ENCODE measurements at regions not wholly inside any gene's neighbourhood (a gene's known extent, or its start where the extent isn't known, plus 50 kb on each side); places are given as distances from the start of the nearest gene placed in this dataset.

DNA sequence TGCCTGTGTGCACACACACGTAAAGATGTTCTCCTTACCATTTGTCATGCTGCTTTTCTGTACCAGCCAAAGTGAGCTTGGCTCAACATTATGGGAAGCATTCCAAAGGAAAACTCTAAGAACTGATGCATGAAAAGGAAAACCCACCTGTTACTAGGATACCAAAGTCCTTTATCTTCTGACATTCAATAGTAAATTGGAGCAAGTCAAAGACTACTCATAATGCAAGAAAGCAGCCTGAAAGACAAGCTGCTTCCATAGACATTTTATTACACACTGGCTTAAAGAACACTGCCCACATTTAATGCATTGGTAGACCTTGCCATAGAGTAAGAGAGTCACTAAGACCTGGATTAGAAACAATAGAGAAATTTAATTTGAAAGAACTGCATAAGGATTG, 159.0 kb downstream of the LRIG3 start:
- H3K4me3 ChIP-seq (ENCODE audit: low read depth, low read length) = no peak overlapping the region
- H2AFZ ChIP-seq (ENCODE audit: low read length, unreplicated experiment) = no peak overlapping the region
- H3K27me3 ChIP-seq (ENCODE audit: insufficient read depth, low read length) = no peaks in the 10 kb centered on the region
- no peak overlapping the region for H3K27ac ChIP-seq (ENCODE audit: low read depth, low read length)
- H3K4me1 ChIP-seq (ENCODE audit: control insufficient read depth, insufficient read depth, low read length, unreplicated experiment) = peaks cover 9% of the 10 kb centered on the region
- no peaks in the 10 kb centered on the region for H3K36me3 ChIP-seq (ENCODE audit: insufficient read depth, low read length)
- H3K79me2 ChIP-seq (ENCODE audit: control insufficient read depth, insufficient read depth, low read length, unreplicated experiment) = no peaks in the 10 kb centered on the region

DNA sequence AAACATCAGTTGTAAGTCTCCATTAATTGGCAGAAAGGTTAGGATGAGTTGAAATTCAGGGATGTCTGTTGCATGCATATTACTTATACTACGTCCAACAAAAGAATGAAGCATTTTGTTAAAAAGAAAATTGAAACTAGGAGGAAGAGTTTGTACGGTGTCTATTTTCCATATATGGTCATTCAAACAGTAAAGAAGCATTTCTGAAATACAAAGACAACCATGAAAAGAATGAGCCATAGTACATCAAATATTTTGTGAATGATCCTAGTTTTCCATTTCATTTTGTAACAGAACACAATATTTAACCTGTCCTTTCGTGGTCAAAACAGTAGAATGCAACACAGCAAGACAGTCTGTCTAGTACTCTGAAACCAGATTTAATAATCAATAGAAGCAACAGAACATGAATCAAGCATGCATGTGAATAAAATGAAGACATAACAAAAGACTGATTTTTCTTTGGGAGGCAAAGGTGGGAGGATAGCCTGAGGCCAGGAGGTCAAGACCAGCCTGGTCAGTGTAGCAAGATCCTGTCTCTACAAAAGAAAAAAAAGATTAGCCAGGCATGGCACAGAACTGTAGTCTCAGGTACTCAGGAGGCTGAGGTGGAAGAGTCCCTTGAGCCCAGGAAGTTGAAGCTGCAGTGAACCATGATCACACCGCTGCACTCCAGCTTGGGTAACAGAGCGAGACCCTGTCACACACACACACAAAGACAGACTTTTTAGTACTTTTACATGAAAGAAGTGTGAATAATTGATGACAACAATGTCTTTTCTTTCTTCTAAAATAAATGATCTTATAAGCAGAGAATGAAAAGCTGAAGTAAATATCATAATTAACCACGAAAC, 156.0 kb downstream of the LRIG3 start:
- Histone ChIP-seq H2AFZ (ENCODE audit: low read length, unreplicated experiment) (no peak overlapping the region), H3K4me3 (ENCODE audit: low read depth, low read length) (no peak overlapping the region), H3K27me3 (ENCODE audit: insufficient read depth, low read length) (no peaks in the 10 kb centered on the region), H3K79me2 (ENCODE audit: control insufficient read depth, insufficient read depth, low read length, unreplicated experiment) (no peaks in the 10 kb centered on the region), H3K4me1 (ENCODE audit: control insufficient read depth, insufficient read depth, low read length, unreplicated experiment) (no peaks in the 10 kb centered on the region), H3K36me3 (ENCODE audit: insufficient read depth, low read length) (no peaks in the 10 kb centered on the region), H3K27ac (ENCODE audit: low read depth, low read length) (no peak overlapping the region)

DNA sequence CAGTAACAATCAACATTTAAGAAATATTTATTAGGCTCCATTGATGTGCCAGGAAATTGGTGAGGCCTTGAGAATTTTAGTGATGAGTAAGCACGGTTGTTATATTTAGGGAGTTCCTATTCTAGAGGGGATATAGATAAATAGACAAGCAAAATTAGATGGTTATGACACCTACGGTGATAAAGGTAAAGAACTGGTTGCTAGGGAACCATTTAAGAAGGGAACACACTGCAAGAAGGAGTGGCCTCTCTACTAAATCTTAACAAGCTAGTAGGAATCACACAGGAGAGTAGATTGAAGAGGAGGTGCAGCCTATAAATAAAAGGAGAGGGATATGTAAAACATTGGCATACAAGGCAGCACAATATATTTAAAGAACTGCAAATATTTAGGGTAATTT, 155.2 kb downstream of the LRIG3 start:
- no peaks in the 10 kb centered on the region for H3K36me3 ChIP-seq (ENCODE audit: insufficient read depth, low read length)
- H3K79me2 ChIP-seq (ENCODE audit: control insufficient read depth, insufficient read depth, low read length, unreplicated experiment) = no peaks in the 10 kb centered on the region
- no peak overlapping the region for H2AFZ ChIP-seq (ENCODE audit: low read length, unreplicated experiment)
- no peak overlapping the region for H3K27ac ChIP-seq (ENCODE audit: low read depth, low read length)
- H3K4me1 ChIP-seq (ENCODE audit: control insufficient read depth, insufficient read depth, low read length, unreplicated experiment) = no peaks in the 10 kb centered on the region
- H3K27me3 ChIP-seq (ENCODE audit: insufficient read depth, low read length) = no peaks in the 10 kb centered on the region
- H3K4me3 ChIP-seq (ENCODE audit: low read depth, low read length) = no peak overlapping the region

DNA sequence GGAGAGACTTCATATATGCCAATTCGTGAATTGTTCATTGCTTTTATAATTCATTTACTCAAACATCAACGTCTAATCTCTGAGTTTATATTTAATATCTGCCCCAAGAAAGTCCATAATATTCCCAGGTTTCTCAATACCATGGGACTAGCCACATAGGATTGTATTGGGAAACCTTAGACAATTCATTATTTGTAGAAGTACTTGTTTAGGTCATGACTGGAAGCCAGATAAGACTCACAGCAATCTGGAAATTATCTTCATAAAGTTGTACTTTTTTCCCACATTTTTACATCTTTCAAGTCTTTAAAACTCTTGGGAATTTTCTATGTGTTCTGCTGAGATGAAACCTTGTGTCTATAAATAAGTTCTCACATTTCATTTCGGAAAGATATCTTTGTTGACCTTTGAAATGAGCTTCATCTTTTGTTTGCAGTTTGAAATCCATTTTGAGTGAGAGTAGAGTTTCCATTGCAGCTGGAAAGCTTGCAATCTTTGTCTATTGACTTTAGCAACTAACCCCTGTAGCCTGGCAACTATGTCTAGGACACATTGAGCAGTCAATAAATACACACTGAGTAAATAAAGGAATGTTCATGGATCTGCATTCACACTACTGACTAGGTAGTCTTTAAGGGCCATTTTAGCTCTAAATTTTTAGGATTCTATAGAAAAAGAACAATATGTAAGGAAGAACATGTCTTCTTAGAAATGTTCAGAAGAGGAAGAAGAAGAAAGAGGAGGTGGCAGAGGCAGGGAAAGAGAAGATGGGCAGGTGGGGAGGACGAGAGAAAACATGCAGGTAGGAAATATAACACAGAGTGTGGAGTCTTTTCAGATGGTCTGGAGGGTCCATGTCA, 154.4 kb downstream of the LRIG3 start:
- H3K36me3 ChIP-seq (ENCODE audit: insufficient read depth, low read length) = no peaks in the 10 kb centered on the region
- H3K27me3 ChIP-seq (ENCODE audit: insufficient read depth, low read length) = no peaks in the 10 kb centered on the region
- H3K27ac ChIP-seq (ENCODE audit: low read depth, low read length) = no peak overlapping the region
- H3K4me3 ChIP-seq (ENCODE audit: low read depth, low read length) = no peak overlapping the region
- no peak overlapping the region for H2AFZ ChIP-seq (ENCODE audit: low read length, unreplicated experiment)
- H3K79me2 ChIP-seq (ENCODE audit: control insufficient read depth, insufficient read depth, low read length, unreplicated experiment) = no peaks in the 10 kb centered on the region
- H3K4me1 ChIP-seq (ENCODE audit: control insufficient read depth, insufficient read depth, low read length, unreplicated experiment) = no peaks in the 10 kb centered on the region

DNA sequence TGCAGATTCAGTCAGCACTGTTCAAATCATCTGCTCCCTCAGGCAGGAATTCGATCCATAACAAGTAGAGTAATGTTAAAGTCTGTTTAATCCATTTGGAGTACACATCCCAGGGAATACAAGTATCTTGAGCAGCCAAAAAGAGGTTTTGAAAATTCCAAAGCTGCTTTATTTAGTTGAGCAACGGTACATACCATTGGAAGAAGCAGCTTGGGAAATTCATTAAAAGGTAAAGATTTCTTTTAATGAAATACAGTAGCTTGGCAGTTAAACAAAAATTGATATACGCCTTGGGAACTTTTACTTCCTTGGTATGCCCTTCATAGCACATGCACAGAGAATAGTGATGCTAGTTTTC, 153.8 kb downstream of the LRIG3 start:
- no peaks in the 10 kb centered on the region for H3K4me1 ChIP-seq (ENCODE audit: control insufficient read depth, insufficient read depth, low read length, unreplicated experiment)
- H3K27ac ChIP-seq (ENCODE audit: low read depth, low read length) = no peak overlapping the region
- no peaks in the 10 kb centered on the region for H3K36me3 ChIP-seq (ENCODE audit: insufficient read depth, low read length)
- H3K4me3 ChIP-seq (ENCODE audit: low read depth, low read length) = no peak overlapping the region
- no peaks in the 10 kb centered on the region for H3K27me3 ChIP-seq (ENCODE audit: insufficient read depth, low read length)
- H2AFZ ChIP-seq (ENCODE audit: low read length, unreplicated experiment) = no peak overlapping the region
- H3K79me2 ChIP-seq (ENCODE audit: control insufficient read depth, insufficient read depth, low read length, unreplicated experiment) = no peaks in the 10 kb centered on the region

DNA sequence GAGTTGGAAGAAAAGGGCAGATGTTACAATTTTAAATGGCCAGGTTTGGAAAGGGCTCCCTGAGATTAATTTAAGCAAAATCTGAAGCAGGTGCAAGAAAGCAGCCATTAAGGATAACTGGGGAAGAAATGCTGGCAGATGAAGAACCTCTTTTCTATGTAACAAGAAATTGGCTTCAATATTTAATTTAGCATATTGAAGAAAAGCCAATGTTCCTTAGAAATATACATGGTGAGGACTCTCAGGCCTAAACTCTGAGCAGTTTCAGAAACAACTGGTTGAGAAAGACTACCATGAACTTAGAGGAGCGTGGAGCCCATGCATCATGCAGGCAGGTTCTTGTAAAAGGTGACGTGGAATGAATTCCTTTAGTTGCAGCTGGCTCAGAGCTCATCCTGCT, 152.8 kb downstream of the LRIG3 start:
- Histone ChIP-seq H2AFZ (ENCODE audit: low read length, unreplicated experiment) (no peak overlapping the region), H3K27ac (ENCODE audit: low read depth, low read length) (no peak overlapping the region), H3K4me1 (ENCODE audit: control insufficient read depth, insufficient read depth, low read length, unreplicated experiment) (no peaks in the 10 kb centered on the region), H3K4me3 (ENCODE audit: low read depth, low read length) (no peak overlapping the region), H3K27me3 (ENCODE audit: insufficient read depth, low read length) (no peaks in the 10 kb centered on the region), H3K36me3 (ENCODE audit: insufficient read depth, low read length) (no peaks in the 10 kb centered on the region), H3K79me2 (ENCODE audit: control insufficient read depth, insufficient read depth, low read length, unreplicated experiment) (no peaks in the 10 kb centered on the region)

DNA sequence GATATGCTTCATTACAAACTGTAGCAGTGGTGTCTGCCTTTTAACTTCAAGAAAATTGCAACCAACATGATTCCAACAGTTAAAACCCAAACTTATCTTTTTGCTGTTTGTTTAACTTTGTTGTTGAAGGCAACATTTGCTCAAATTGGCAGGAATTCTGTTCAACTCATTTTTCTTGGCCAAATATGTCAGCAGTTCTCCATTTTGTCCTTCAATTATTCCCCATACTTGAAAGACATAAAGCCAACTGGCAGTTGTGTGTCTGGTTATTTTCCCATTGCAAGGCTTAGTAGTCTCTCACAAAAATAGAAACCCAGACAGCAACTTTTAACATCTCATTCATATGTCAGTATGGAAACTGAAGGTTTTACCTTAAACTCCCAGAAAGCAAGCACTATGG, 146.3 kb downstream of the LRIG3 start:
- Histone ChIP-seq H3K27me3 (ENCODE audit: insufficient read depth, low read length) (no peaks in the 10 kb centered on the region), H3K4me3 (ENCODE audit: low read depth, low read length) (no peak overlapping the region), H3K27ac (ENCODE audit: low read depth, low read length) (no peak overlapping the region)

DNA sequence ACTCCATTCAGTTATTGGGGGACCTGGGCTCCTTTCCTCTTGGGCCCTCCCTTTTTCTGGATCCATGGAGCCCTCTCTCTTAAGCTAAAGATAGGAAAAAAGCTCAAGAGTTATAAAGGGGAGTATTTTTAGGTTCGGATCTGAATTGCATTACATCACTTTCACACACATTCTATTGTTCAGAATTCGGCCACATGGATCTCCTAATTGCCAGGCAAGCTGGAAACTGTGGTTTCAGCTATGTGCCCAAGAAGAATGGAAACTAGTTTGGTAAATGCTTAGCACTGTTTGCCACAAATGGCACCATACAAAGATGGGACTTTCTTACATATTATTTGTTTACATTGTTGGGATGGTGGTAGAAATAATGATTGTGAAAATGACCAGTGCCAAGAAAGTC, 145.6 kb downstream of the LRIG3 start:
- H3K36me3 ChIP-seq (ENCODE audit: insufficient read depth, low read length) = no peaks in the 10 kb centered on the region
- no peak overlapping the region for H3K27ac ChIP-seq (ENCODE audit: low read depth, low read length)
- H3K4me3 ChIP-seq (ENCODE audit: low read depth, low read length) = no peak overlapping the region
- H3K4me1 ChIP-seq (ENCODE audit: control insufficient read depth, insufficient read depth, low read length, unreplicated experiment) = no peaks in the 10 kb centered on the region
- H2AFZ ChIP-seq (ENCODE audit: low read length, unreplicated experiment) = no peak overlapping the region
- no peaks in the 10 kb centered on the region for H3K27me3 ChIP-seq (ENCODE audit: insufficient read depth, low read length)
- H3K79me2 ChIP-seq (ENCODE audit: control insufficient read depth, insufficient read depth, low read length, unreplicated experiment) = no peaks in the 10 kb centered on the region

More for the DNA sequence above, 146.3 kb downstream of the LRIG3 start:
- no peak overlapping the region for H2AFZ ChIP-seq (ENCODE audit: low read length, unreplicated experiment)
- H3K79me2 ChIP-seq (ENCODE audit: control insufficient read depth, insufficient read depth, low read length, unreplicated experiment) = no peaks in the 10 kb centered on the region
- no peaks in the 10 kb centered on the region for H3K4me1 ChIP-seq (ENCODE audit: control insufficient read depth, insufficient read depth, low read length, unreplicated experiment)
- no peaks in the 10 kb centered on the region for H3K36me3 ChIP-seq (ENCODE audit: insufficient read depth, low read length)

DNA sequence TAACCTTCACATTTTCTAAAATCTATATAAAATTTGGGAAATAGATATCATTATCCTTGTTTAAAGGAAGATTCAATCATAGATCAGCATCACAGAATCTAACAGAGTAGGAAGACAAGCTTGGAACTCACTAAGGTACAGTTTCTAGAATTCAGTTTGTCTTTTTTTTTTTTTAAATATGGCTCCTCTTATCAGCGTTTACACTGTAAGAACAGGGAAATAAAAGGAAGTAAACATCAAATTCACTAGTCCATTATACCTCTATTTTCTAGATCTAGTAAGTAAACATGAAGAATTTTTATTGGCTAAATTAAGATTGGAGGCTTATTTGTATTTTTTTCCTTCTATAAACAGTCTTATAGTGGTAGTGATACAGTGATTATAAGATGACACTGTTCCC, 144.9 kb downstream of the LRIG3 start:
- no peak overlapping the region for H3K27ac ChIP-seq (ENCODE audit: low read depth, low read length)
- H2AFZ ChIP-seq (ENCODE audit: low read length, unreplicated experiment) = no peak overlapping the region
- H3K27me3 ChIP-seq (ENCODE audit: insufficient read depth, low read length) = no peaks in the 10 kb centered on the region
- H3K79me2 ChIP-seq (ENCODE audit: control insufficient read depth, insufficient read depth, low read length, unreplicated experiment) = no peaks in the 10 kb centered on the region
- no peaks in the 10 kb centered on the region for H3K4me1 ChIP-seq (ENCODE audit: control insufficient read depth, insufficient read depth, low read length, unreplicated experiment)
- no peak overlapping the region for H3K4me3 ChIP-seq (ENCODE audit: low read depth, low read length)
- H3K36me3 ChIP-seq (ENCODE audit: insufficient read depth, low read length) = no peaks in the 10 kb centered on the region

DNA sequence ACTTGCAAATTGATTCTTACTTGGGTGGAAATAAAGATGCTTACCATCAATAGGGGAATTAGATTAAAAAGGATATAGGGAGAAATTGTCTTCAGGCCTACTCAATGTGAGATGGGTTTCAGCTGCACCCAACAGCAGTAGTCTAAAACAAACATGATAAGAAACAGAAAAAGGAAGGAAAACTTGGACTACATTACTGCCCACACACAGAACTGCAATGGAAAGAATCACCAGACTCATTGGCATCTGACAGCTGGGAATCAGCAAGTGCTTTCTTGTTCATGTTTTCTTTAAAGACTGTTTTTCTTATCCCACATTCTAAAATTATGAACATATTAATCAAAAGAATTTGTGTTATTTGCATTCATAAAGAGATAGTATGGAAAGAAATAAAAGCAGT, 144.2 kb downstream of the LRIG3 start:
- Histone ChIP-seq H3K4me3 (ENCODE audit: low read depth, low read length) (no peak overlapping the region), H3K27ac (ENCODE audit: low read depth, low read length) (no peak overlapping the region), H3K27me3 (ENCODE audit: insufficient read depth, low read length) (no peaks in the 10 kb centered on the region), H3K36me3 (ENCODE audit: insufficient read depth, low read length) (no peaks in the 10 kb centered on the region), H3K4me1 (ENCODE audit: control insufficient read depth, insufficient read depth, low read length, unreplicated experiment) (no peaks in the 10 kb centered on the region), H2AFZ (ENCODE audit: low read length, unreplicated experiment) (no peak overlapping the region), H3K79me2 (ENCODE audit: control insufficient read depth, insufficient read depth, low read length, unreplicated experiment) (no peaks in the 10 kb centered on the region)

DNA sequence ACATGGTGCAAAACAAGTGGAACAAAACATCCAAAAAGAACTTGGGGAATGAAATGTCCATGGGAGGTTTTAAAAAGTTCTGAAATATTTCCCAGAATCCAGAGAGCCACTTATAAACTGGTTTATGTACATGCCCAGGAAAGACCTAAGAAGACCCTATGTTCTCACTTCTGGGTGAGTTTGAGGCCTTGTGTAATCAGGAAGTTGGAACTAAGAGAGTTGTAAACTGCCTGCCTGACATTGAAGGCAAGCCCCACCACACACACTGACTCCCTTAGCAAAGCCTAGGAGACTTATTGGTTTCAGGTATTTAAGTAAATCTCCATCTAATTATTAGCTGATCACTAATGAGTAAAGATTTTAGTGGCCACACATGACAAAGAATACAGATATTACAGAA, 142.5 kb downstream of the LRIG3 start:
- Histone ChIP-seq H3K27me3 (ENCODE audit: insufficient read depth, low read length) (no peaks in the 10 kb centered on the region), H2AFZ (ENCODE audit: low read length, unreplicated experiment) (no peak overlapping the region)

More for the DNA sequence above, 142.5 kb downstream of the LRIG3 start:
- no peaks in the 10 kb centered on the region for H3K36me3 ChIP-seq (ENCODE audit: insufficient read depth, low read length)
- H3K4me3 ChIP-seq (ENCODE audit: low read depth, low read length) = no peak overlapping the region
- no peaks in the 10 kb centered on the region for H3K4me1 ChIP-seq (ENCODE audit: control insufficient read depth, insufficient read depth, low read length, unreplicated experiment)
- no peaks in the 10 kb centered on the region for H3K79me2 ChIP-seq (ENCODE audit: control insufficient read depth, insufficient read depth, low read length, unreplicated experiment)
- no peak overlapping the region for H3K27ac ChIP-seq (ENCODE audit: low read depth, low read length)
